ENCODE measurements at regions not wholly inside any gene's neighbourhood (a gene's known extent, or its start where the extent isn't known, plus 50 kb on each side); places are given as distances from the start of the nearest gene placed in this dataset.

DNA sequence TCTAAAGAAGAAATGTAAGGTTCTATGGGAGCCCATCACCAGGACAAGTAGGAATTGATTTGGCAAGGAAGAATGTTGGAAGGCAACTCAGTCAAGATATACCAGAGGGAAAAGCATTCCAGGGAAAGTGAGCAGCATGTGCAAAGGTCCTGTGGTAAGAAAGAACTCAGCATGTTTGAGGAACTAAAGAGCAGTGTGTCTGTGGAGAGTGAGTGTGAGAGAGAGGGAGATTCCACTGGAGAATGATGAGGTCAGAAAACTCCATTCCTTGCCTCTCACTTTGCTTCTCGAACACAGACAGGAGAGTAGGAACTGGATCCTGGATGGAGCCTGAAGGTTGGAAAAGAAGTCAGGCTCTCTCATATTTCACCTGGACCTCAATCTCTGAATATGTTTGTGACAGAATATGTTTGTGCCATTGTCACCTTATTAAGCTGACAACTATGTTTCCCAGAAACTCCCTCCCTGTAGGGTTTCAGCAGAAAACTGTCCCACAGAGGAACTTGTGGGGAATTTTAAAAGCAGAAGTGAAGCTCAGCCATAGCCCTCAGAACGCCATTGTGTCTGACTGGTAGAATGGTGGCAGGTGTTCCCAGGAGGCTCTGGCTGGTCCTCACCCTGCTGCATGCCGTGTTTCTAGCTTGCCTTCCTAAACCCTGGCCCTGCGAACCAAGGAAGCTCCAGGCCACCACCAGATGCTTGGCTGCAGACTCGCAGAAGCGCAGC lies 382.4 kb upstream of the XYLT1 start:
- DNase-seq (ENCODE audit: low spot score): no peak

DNA sequence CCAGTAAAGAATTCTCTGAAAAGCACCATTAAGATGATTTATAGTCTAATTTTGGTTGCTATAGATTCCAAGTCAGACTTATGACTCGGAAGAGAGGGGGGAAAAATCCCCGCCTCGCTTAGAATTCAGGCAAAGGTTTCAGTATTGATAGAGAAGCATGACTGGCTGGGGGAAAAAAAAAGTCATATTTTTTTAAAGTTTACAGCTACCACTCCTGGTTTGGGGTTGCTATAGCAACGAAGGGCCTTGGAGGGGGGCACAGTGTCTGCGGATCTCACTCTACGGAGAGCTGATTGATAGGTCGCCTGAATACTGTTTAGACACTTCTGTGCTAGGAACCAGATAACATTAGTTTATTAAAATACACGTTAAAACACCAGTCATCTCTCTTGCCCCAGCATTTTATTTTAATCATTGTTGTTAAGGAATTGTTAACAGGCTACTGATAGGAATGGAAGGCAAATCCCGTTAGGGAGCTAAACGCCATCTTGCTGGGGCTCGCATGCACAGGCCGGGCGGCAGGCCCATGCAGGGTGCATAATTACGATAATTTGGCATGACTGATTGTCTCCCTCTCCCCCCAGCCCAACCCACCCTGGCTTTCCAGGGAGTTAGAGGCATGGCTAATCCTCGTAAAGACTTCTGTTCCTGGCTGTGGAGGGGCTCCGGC lies 380.0 kb upstream of the XYLT1 start:
- DNase-seq (ENCODE audit: low spot score): no peak

DNA sequence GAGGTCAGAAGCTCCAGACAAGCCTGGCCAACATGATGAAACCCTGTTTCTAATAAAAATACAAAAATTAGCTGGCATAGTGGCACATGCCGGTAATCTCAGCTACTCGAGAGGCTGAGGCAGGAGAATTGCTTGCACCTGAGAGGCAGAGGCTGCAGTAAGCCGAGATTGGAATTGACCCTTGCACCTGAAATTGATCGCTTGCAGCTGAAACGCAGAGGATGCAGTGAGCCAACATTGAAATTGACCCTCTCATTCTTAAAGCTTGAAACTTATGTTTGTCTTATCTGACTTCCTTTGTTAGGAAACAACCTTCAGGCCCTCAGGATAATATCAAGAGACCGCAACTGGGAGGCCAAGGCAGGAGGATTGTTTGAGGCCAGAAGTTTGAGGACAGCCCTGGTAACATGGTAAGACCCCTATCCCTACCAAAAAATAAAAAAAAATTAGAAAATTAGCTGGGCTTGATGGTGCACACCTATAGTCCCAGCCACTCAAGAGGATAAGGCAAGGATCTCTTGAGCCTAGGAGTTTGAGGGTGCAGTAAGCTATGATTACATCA lies 376.6 kb upstream of the XYLT1 start:
- DNase-seq (ENCODE audit: low spot score): no peak

DNA sequence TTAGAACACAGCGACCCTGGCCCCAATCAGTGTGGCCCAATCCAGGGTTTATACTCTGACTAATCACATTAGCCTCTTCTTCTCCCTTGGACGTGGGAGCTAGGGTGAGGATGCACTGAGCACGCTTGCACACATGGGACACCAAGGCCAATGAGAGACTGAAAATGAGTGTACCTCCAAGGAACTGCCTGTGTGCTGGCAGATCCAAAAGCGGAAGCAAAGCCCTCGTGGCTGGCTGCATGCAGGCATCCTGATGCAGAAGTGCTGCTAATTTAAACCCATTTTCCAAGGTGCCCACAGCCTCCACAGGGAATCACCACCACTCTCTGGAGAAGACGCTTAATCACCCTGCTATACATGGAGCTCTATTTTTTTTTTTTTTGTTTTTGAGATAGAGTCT lies 375.3 kb upstream of the XYLT1 start:
- DNase-seq (ENCODE audit: low spot score): no peak

DNA sequence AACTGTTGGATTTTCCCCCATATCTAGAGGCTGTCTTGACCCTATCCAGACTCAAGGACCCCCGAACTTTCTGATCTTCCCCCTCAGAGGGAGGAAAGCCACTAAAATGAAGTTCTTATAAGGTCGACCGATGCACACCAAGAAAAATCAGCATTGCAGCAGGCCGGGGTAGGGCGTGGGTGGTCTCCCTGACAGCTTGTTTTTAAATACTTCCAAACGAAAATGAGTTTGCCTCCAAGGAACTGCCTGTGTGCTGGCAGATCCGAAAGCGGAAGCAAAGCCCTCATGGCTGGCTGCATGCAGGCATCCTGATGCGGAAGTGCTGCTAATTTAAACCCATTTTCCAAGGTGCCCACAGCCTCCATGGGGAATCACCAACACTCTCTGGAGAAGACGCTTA lies 374.3 kb upstream of the XYLT1 start:
- DNase-seq (ENCODE audit: low spot score): no peak

DNA sequence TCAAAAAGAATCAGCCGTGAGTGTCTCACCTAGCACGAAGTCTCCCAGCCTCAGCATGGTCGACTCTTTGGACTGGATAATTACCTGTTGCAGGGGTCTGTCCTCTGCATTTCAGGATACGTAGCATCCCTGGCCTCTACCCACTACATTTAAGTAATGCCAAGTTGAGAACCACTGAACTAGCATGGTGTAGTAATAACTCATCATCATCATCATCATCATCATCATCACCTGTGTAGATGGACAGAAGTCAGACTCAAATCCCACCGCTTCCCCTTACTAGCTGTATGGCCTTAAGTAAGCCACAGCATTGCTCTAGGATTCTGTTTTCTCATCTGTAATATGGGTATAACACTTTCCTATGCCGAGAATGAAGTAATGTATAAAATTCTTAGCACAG lies 373.1 kb upstream of the XYLT1 start:
- no peak for DNase-seq (ENCODE audit: low spot score)

DNA sequence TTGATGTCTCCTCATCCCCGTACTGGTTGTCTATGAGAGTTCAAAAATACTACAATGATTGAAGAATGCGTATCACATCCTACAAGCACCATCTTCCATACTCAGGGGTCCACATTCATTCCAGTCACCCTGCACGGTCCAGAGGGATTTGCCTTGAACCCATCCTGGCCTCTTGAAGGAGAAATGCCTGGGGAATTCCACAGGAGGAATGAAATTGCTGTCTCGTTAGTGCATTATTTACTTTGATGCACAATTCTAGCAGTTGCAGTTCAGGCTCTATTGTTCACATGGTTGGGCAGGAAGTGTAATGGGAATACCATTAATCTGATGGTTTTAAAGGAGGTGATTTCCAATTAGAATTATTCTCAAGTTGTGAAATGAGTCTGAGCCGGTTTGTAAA lies 369.1 kb upstream of the XYLT1 start:
- DNase-seq (ENCODE audit: low spot score): no peak

DNA sequence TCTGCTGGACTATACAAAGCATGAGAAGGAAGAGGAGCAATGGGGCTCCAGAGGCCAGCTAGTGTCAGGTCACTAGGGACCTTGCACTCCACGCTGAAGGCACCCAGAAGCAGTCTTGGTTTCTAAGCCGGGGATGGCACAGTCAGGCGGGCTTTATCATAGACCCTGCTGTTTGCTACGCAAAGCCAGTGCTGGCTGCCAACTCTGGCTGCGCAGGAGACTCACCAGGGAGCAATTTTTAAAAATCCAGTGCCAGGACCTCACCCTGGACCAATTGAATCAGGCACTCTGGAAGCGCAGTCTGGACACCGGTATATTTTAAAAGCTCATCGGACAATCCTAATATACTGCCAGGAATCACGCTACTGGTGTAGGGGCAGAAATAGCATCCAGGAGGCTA lies 368.5 kb upstream of the XYLT1 start:
- no peak for DNase-seq (ENCODE audit: low spot score)

DNA sequence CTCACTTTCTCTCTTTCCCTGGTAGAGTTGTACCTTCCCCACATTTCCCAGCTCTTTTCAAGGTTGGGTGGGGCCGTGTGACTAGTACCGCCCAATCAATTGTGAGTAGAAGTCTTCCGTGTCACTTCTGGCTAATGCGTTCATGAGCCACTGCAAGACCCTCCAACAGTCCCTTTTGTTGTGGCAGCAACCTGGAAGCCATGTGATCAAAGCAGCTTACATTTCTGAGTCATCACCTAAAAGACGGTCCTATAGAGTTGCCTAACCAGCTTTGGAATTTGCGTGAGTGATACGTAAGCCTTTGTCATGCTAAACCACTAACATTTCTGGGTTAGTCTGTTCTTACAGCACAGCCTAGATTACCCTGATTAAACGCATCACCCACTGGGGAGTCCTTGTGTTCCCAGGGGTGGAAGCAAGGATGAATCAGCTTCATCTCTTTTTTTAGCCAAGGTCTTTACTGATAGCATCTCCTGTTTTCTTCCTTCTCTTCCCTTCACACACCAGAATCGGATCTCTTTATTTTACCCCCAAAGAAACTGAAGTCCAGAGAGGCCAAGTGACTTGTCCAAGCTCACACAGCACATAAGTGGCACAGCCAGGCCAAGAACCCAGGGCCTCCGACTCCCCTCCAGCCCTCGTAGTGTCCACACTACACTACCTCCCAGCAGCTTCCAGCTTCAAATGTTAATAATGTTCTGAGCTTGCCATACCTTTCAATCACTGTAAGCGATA lies 366.3 kb upstream of the XYLT1 start:
- DNase-seq (ENCODE audit: low spot score): peak; percentile 83

DNA sequence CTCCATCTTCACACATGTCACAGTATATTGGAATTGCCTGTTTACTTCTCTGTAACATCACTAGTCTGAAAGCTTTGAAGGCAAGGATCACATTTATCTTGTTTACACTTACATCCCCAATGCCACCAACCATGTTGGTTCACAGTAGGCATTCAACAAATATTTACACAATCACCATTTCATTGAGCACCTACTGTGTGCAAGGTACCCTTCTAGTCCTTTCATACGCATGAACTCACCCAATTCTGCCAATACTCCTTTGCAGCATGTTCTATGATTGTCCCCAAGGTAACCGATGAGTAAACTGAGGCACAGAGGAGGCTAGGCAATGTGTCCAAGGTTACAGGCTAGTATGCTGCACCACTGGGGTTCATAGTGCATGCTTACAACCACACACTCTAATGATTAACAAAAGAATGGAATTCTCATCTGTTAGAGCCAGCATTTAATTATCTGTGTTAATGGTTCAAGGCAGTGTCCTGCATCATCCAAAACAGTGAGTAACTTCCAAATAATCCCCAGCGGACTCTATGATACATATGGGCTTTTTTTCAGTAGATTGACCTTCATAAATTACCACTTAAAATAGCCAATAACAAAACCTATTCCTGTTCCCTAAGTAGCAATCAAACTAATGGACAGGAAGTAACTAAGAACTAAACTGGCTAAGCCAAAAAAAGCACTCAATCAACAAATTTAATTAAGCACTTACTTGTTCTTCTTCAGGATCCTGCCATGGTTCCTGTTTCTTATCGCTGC lies 364.5 kb upstream of the XYLT1 start:
- no peak for DNase-seq (ENCODE audit: low spot score)

DNA sequence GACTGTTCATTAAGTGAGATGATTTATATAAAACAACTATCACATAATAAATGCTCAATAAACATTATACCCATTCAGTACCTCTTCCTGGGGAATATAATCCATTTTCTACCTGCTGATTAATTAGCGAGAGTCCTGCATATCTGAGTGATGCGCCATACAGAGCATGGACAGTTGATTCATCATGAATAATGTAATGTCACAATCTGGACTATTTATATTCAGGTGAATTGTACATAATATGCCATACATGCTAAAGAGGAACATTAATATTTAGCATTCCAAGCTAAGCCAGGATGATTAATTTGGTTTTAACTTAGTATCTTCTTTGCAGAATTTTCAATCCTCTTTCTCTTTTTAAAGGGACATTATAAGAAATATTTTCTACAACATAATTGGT lies 362.0 kb upstream of the XYLT1 start:
- no peak for DNase-seq (ENCODE audit: low spot score)

DNA sequence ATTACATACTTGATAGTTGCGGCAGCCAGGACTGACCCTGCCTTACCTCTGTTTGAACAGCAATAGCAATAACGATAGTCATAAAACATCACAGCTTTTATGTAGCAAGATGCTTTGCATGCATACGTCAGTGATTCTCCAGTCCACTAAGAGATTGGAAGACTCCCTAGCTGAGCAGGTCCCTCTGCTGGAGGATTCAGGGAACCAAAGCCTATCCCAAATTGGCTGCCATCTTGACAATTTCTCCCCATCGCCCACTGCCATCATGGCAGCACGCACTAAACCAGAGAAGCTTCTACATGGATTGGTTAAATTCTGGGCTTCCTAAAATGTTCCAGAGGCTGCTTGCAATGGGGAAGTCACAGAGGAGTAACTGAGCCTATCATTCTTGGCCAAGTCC lies 360.6 kb upstream of the XYLT1 start:
- peak; percentile 16 for DNase-seq (ENCODE audit: low spot score)

DNA sequence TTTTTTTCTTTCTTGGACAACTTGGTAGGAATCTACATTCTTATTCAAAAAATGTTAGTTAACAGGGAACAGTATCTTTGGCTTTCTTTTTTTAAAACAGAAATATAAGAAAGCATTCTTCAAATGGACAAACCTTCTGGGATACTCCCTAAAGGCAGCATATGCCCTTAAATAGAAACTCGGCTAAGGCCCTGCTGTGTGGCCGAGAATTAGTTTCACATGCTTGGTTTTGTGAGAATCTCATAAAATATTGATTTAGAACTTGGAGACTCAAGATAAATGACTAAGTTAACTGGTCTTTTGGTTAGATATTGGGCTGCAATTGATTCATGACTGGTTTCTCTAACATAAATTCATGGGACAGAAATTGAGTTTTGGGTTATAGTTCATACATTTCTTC lies 359.9 kb upstream of the XYLT1 start:
- DNase-seq (ENCODE audit: low spot score): no peak

DNA sequence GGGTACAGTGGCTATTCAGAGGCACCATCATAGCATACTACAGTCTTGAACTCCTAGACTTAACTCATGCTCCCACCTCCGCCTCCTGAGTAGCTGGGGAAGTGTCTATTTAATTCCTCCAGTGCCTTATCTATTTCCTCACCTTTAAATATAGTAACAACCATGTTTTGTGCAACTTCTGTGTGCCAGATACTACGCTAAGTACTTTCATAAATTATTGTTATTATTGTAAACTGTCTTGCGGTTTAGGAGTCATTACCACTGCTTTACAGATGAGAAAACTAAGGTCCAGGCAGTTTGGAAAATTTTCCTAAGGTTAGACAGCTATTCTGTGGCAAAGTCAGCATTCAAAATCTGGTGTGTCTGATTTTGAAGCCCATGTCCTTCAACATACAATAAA lies 359.1 kb upstream of the XYLT1 start:
- no peak for DNase-seq (ENCODE audit: low spot score)

DNA sequence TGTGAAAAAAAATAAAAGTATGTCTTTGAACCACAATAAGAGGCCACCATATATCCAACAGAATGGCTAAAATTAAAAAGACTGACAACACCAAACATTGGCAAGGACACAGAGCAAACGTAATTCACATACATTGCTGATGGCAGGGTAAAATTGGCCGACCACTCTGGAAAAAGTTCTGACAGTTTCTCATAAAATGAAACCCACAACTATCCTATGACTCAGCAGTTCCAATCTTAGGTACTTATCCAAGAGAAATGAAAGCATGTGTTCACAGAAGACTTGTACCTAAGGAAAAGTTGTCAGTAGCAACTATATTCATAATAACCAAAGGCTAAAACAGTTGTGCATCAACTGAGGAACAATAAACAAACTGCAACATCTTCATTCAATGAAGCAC lies 357.3 kb upstream of the XYLT1 start:
- peak; percentile 41 for DNase-seq (ENCODE audit: low spot score)

DNA sequence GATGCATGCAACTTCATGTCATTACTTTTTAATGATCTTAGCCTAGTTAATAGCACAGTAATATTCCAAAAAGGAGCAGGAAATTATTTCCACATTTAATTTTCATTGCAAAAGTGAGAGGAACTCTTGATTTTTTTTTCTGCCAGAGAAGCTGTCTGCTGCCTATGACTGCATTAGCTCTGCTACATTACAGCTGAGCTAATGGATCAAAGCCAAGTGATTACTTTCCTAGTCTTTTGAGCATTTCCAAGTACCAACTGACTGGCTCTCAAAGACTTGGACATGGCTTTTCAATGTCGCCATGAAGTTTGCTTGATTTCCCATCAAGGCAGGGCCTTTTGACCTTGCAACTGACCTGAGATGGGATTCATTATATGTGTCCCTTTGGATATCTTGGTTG lies 356.6 kb upstream of the XYLT1 start:
- DNase-seq (ENCODE audit: low spot score): peak; percentile 31

DNA sequence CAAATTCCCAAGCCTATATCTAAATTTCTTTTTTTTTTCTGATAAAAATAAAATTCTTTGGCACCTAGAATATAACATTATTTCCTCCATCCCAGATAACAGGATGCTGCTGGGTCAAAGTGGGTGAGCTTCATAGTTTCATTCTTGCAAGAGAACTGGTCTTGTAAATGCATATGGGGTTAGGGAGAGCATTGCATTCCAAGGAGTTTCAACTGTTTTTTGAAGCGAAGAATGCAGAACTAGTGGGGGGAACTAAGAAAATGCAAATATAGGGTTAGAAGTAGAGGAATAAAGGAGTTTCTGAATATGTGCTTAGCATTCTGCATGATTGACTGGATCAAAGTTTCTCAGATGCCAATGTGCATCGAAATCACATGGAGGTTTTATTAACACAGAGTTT lies 347.2 kb upstream of the XYLT1 start:
- DNase-seq (ENCODE audit: low spot score): no peak

DNA sequence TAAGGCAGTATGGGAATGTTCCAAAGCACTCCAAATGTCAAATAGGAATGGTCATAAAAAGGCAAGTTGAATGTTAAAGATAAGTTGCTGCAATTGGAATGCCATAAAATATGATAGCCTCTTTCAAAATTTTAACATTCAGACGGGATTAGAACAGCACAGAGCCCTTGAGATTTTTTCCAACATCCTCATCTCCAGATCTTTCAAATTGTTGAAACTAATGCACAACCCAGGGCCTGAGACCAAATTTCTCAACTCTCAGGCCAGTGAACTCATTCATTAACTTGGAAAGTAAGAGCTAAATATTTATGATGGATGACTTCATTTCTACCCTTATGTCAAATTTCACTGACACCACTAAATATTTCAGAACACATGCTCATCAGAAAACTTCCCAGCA lies 346.5 kb upstream of the XYLT1 start:
- no peak for DNase-seq (ENCODE audit: low spot score)

DNA sequence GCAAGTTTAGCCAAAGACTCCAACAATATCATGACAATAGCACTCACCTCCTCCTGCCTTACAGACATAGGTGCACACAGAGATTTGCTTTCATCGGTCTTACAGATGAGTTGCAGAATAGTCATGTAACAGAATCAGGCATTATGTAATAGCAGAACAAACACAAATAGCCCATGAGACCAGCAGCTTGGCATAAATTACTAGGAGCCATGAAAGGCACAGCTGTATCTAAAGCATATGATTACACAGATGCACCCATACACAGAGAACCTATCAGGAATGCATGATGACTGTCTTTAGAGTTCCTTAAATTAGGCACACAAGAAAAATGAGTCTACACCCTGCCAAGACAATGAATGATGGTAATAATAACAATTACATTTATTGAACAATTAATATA lies 342.0 kb upstream of the XYLT1 start:
- no peak for DNase-seq (ENCODE audit: low spot score)

DNA sequence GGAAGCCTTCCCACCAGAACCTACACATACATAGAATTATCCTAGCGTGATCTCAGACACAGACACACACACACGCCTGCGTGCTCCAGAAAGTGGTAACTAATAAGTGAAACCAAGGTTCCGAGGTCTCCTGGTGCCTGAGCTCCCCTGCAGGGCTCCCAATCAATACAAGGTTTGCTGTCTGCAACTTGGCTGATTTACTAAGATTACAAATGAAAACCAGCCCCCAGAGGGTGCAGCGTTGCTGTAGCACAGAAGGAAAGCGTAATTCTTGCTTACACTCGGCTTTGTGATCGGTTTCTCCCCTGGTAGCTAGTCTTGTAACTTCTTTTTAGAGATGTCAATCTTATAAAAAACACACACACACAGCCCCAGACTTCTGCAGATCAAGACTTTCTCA lies 334.1 kb upstream of the XYLT1 start:
- DNase-seq (ENCODE audit: low spot score): no peak

DNA sequence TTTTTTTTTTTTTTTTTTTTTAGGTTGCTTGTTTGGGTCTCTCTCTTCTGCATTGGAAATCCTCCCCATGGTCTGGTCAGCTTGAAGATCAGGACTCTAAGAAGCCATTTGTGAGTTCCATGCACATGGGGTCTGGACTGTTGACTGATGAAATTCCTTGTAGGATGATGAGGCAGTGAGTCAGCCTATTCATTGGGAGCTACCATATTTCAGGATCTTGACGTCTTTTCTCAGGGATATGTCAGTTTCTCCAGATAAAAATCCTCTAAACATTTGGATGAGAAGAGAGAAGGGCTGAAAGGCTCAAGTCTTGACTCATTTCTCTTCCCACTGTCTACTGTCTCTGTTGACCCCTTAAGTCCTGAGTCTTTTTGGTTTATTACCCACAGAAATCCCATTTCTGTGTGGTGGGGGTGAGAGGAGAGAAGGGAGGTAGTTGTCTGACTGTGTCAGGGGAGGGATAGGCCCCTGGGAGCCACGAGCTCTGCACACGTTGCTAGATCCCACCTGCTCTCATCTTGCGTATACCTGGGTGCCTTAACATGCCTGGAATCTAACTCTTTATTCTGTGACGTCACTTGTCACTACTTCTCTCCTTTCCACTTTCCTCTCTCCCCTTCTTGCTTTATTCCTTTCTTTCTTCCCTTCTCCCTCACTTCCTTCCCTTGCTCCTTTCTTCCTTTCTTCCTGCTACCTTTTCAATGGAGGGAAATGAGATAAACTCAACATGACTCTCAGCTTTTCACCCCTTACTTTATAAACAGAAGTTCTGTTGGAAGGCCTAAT lies 333.1 kb upstream of the XYLT1 start:
- peak; percentile 64 for DNase-seq (ENCODE audit: low spot score)

DNA sequence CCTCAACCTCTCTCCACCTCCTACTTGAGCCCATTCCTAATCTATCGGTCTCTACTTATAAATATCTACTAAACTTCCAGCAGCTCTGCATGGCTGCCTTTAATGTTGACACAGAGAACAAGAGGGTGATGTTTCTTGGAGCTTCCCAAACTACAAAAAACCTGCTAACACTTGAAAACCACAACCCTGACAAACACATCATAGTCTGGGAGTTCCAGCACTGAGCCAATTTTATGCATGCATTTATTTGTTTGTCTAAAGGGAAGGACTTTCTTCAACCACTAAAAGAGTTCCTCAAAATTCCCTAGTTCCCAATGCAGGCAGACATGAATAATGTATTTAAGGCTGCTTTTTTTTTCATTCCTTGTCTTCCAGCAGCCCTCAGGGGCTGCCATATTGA lies 331.8 kb upstream of the XYLT1 start:
- no peak for DNase-seq (ENCODE audit: low spot score)
